Left lung (tissue), 4 donors: ENCODE measurements at regions not wholly inside any gene's neighbourhood (a gene's known extent, or its start where the extent isn't known, plus 50 kb on each side); places are given as distances from the start of the nearest gene placed in this dataset.

Experiments
- ATAC-seq: fragments of 200-7000 bp; cut with Tn5 transposase; one replicate; pipeline ENCODE4 v1.9.1; 2020; ENCODE audit warnings: moderate library complexity
- DNase-seq, 4 donors: peaks; one replicate each; pipeline ENCODE4 v3.0.0-alpha.2; 2013 to 2020
- H3K27ac ChIP-seq, 2 donors: fragments of 200-600 bp; sonication (generic) in 1 of 2; one replicate each; pipeline versions ENCODE4 v1.5.0 to v1.8.0; 2020 to 2021
- H3K27me3 ChIP-seq, 2 donors: fragments of 200-600 bp; sonication (generic) in 1 of 2; one replicate each; pipeline versions ENCODE4 v1.5.0 to v1.8.0; 2020 to 2021
- H3K36me3 ChIP-seq, 2 donors: fragments of 200-600 bp; sonication (generic) in 1 of 2; one replicate each; pipeline versions ENCODE4 v1.5.0 to v1.8.0; 2020 to 2021
- H3K4me1 ChIP-seq, 2 donors: fragments of 200-600 bp; one replicate each; pipeline ENCODE4 v1.8.0; 2021
- H3K4me3 ChIP-seq, 2 donors: fragments of 200-600 bp; sonication (generic) in 1 of 2; one replicate each; pipeline versions ENCODE4 v1.5.0 to v1.8.0; 2020 to 2021; ENCODE audit warnings: mild to moderate bottlenecking in 1 of 2
- H3K9me3 ChIP-seq, 2 donors: fragments of 200-600 bp; sonication (generic) in 1 of 2; one replicate each; pipeline versions ENCODE4 v1.5.0 to v1.8.0; 2020 to 2021
- intact Hi-C, 2 donors: fragments of 100-400 bp; cut with DNase I; formaldehyde crosslinking; loops; one replicate each; pipeline versions ENCODE4 v1.11.2 to v1.14.2; 2022
- TF ChIP-seq, protein P1 (sequence below), 2 donors: fragments of 200-600 bp; sonication (generic) in 1 of 2; IDR thresholded peaks; one replicate each; pipeline versions ENCODE4 v1.5.0 to v1.8.0; 2021; ENCODE audit warnings: antibody characterized with exemption in 2 of 2
- donor health status: DM: no; HTN: yes; CAD: no.
- donor health status: DM: no; HTN: no; CAD: no.

DNA sequence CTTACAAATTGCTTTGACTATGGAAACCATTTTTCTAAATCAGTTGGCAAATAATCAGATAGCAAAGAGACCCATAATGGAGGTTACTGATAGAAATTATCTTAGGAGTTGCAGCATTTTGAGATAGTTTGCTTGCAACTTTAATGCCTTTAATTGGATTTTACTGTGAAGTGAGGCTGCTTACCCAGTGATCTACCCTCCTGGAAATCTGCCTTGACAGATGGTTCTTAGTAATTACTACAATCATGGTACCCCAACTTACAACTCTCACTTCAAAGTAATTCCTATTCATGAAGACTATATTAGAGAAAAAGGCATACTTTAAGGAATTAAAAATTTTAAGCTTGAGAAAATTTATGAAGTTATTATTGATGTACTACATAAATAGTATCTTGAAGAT is 1288.6 kb upstream of the CDH2 start:
- no peak overlapping the region for H3K4me3 ChIP-seq
- no peaks in the 10 kb centered on the region for H3K9me3 ChIP-seq
- H3K36me3 ChIP-seq, result no peaks in the 10 kb centered on the region
- intact Hi-C loops, result no loop called here
- H3K4me1 ChIP-seq, result no peaks in the 10 kb centered on the region
- no peak overlapping the region for H3K27ac ChIP-seq
- DNase-seq (no peak), ATAC-seq (no peak)
- no peaks in the 10 kb centered on the region for H3K27me3 ChIP-seq
- TF ChIP-seq, protein P1, sequence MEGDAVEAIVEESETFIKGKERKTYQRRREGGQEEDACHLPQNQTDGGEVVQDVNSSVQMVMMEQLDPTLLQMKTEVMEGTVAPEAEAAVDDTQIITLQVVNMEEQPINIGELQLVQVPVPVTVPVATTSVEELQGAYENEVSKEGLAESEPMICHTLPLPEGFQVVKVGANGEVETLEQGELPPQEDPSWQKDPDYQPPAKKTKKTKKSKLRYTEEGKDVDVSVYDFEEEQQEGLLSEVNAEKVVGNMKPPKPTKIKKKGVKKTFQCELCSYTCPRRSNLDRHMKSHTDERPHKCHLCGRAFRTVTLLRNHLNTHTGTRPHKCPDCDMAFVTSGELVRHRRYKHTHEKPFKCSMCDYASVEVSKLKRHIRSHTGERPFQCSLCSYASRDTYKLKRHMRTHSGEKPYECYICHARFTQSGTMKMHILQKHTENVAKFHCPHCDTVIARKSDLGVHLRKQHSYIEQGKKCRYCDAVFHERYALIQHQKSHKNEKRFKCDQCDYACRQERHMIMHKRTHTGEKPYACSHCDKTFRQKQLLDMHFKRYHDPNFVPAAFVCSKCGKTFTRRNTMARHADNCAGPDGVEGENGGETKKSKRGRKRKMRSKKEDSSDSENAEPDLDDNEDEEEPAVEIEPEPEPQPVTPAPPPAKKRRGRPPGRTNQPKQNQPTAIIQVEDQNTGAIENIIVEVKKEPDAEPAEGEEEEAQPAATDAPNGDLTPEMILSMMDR (IDR thresholded peaks at IDR 0.05), result no peak

DNA sequence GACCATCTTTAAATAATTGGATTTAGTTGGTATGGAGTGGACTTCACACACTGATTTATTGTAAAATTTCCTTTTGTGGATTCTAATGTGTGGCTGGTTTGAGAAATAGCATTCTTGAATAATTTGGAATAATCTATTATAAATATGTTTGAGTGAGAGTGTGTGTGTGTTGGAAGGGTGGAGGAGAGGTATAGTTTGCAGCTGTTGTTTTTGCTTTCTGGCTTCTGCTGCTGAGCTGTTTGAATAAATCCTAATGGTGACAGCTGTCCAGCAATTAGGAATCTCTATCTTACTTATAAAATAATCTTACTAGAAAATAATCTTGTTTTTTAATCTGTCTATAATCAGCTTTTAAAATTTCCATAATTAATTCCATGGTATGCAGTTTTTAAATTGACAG is 1283.0 kb upstream of the CDH2 start:
- TF ChIP-seq, protein P1 (IDR thresholded peaks at IDR 0.05), result no peak
- no peak for ATAC-seq
- no peak overlapping the region for H3K27ac ChIP-seq
- H3K36me3 ChIP-seq, result no peaks in the 10 kb centered on the region
- H3K4me1 ChIP-seq, result no peaks in the 10 kb centered on the region
- no peaks in the 10 kb centered on the region for H3K9me3 ChIP-seq
- no peaks in the 10 kb centered on the region for H3K27me3 ChIP-seq
- no peak overlapping the region for H3K4me3 ChIP-seq
- no peak for DNase-seq
- intact Hi-C loops, result no loop called here

DNA sequence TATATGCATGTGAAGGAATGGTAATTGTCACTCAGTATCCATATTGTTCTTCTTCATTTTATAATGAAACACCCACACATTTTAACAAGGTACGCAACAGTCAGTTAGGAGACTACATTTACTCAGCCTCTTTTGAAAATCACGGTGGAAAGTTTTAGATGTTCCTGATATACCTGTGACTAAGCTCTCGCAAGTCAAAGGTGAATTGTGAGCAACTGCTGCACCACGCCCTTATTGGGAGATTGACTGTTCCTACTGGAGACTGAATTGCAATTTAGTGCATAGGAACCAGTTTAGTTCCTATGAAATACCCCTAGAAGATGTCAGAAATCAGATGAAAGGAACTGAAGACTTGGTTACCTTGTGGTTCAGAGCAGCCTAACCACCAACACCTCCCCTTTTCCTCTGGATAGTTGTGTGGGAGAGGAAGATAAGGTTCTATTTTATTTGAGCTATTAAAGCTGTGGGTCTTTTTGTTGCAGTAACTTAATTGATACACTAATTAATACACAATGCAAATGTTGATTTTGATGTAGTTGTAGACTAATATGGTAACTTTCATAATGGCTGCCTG is 1280.5 kb upstream of the CDH2 start:
- intact Hi-C loops, result no loop called here
- TF ChIP-seq, protein P1 (IDR thresholded peaks at IDR 0.05), result no peak
- H3K9me3 ChIP-seq, result peaks cover 0 to 5% of the 10 kb centered on the region in 2 donors
- H3K36me3 ChIP-seq, result no peaks in the 10 kb centered on the region
- no peak for DNase-seq
- no peak for ATAC-seq
- H3K4me3 ChIP-seq, result no peak overlapping the region
- no peak overlapping the region for H3K27ac ChIP-seq
- no peaks in the 10 kb centered on the region for H3K4me1 ChIP-seq
- H3K27me3 ChIP-seq, result no peaks in the 10 kb centered on the region

DNA sequence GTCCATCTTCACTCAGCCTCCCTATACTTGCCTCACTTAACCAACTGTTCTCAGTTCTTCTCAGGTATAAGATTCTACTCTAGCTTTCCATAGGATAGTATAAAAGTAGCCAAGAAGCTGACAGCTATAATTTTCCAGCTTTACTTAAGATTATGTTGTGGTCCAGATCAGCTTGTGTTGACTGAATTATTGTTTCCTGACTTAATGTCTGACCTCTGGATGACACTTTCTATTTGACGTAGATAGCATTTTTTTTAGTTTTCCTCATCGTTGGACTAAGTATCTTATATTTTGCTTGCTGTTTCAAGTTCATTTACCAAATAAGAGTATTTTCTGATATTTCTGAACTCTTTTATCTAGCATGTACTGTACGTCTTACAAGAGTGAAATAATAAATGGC is 1272.5 kb upstream of the CDH2 start:
- Histone ChIP-seq H3K36me3 (no peaks in the 10 kb centered on the region), H3K27me3 (no peaks in the 10 kb centered on the region), H3K27ac (no peak overlapping the region), H3K4me1 (no peaks in the 10 kb centered on the region), H3K9me3 (peaks cover 0 to under 1% of the 10 kb centered on the region in 2 donors), H3K4me3 (no peak overlapping the region)
- ATAC-seq (no peak), DNase-seq (no peak)
- intact Hi-C loops, result no loop called here
- TF ChIP-seq, protein P1 (IDR thresholded peaks at IDR 0.05), result no peak

DNA sequence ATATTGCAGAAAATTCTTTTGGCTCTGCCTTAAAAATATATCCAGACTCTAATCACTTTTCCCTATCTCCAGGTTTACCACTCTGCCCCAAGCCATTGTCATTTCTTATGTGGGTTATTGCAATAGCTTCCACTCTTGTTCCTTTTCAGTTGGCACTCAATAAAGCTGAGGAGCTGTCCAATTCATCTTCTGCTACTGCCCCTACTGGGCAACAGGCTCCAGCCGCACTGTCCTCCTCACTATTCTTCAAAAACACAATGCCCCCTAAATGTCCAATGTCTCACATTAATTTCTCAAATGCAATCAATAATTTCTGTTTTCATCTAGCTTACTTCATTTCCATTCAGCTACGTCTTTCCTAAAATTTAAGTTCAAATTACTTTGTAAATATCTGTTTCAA is 1262.5 kb upstream of the CDH2 start:
- TF ChIP-seq, protein P1 (IDR thresholded peaks at IDR 0.05), result no peak
- intact Hi-C loops, result no loop called here
- Histone ChIP-seq H3K4me1 (no peaks in the 10 kb centered on the region), H3K9me3 (no peaks in the 10 kb centered on the region), H3K27ac (no peak overlapping the region), H3K27me3 (no peaks in the 10 kb centered on the region), H3K4me3 (no peak overlapping the region), H3K36me3 (no peaks in the 10 kb centered on the region)
- no peak for ATAC-seq
- no peak for DNase-seq
